Panc1 (cell line): ENCODE measurements at regions not wholly inside any gene's neighbourhood (a gene's known extent, or its start where the extent isn't known, plus 50 kb on each side); places are given as distances from the start of the nearest gene placed in this dataset.
"Not testable (repeated sequence)": the region's sequence is repeated elsewhere in the genome, so short reads cannot be mapped to it uniquely, and the experiment has no call there.

Experiments
- ATAC-seq: fragments of 200-7000 bp; cut with Tn5 transposase; 2 replicates; pipeline ENCODE4 v1.9.1; 2020; ENCODE audit warnings: mild to moderate bottlenecking, moderate library complexity
- BruUV-seq: library from RNA; stranded (reverse); fragments of 400-500 nt; replicated peaks from 2 replicates; lab custom pipeline; 2021; lab: Mats Ljungman, UMichigan
- CTCF ChIA-PET: fragments of 300-600 bp; sonication (Branson Sonifier 250); formaldehyde crosslinking; loops from one replicate; lab custom pipeline; 2022; ENCODE audit warnings: antibody characterized with exemption; lab: Charles Lee
- POLR2A ChIA-PET: fragments of 300-600 bp; sonication (Branson Sonifier 250); formaldehyde crosslinking; loops from one replicate; lab custom pipeline; 2022; ENCODE audit warnings: antibody characterized with exemption; lab: Charles Lee
- DNase-seq: peaks from one replicate; pipeline ENCODE4 v3.0.0-alpha.2; 2010; ENCODE audit warnings: low read depth, low spot score
- H3K27ac ChIP-seq: 2 replicates; pipeline ENCODE4 v1.5.1; 2011; ENCODE audit warnings: mild to moderate bottlenecking, low read length, inconsistent platforms
- H3K27me3 ChIP-seq: fragments of 200-500 bp; sonication (Bioruptor generic); 2 replicates; pipeline ENCODE4 v1.6.0; 2014; ENCODE audit warnings: low read length, inconsistent platforms; ENCODE audit not compliant: control insufficient read depth, insufficient read depth
- H3K36me3 ChIP-seq: fragments of 200-500 bp; sonication (Bioruptor generic); 2 replicates; pipeline ENCODE4 v1.5.1; 2014; ENCODE audit warnings: inconsistent platforms, mild to moderate bottlenecking, low read length, moderate library complexity; ENCODE audit not compliant: control insufficient read depth, insufficient read depth
- H3K4me1 ChIP-seq: 2 replicates; pipeline ENCODE4 v1.5.1; 2011; ENCODE audit warnings: inconsistent platforms, mild to moderate bottlenecking, low read length, moderate library complexity; ENCODE audit not compliant: control insufficient read depth, insufficient read depth
- H3K4me3 ChIP-seq, 2 experiments: 2 replicates each; pipeline ENCODE4 v1.5.1; 2011 to 2012; ENCODE audit warnings: low read depth in 2 of 2, low read length in 2 of 2, mild to moderate bottlenecking in 2 of 2, inconsistent platforms in 1 of 2, moderate library complexity in 1 of 2
- H3K9me3 ChIP-seq: fragments of 200-500 bp; sonication (Bioruptor generic); 2 replicates; pipeline ENCODE4 v1.5.1; 2014; ENCODE audit warnings: low read depth, mild to moderate bottlenecking, inconsistent platforms, low read length, moderate library complexity; ENCODE audit not compliant: control insufficient read depth, insufficient read depth
- CTCF ChIP-seq: fragments of 450-650 bp; IDR thresholded peaks from 2 replicates; pipeline ENCODE4 v1.5.1; 2017; ENCODE audit warnings: mild to moderate bottlenecking
- POLR2AphosphoS5 ChIP-seq: IDR thresholded peaks from 2 replicates; pipeline ENCODE4 v1.6.1; 2012; ENCODE audit warnings: mild to moderate bottlenecking, low read depth, low read length, moderate library complexity
- REST ChIP-seq, 2 experiments: IDR thresholded peaks; 2 replicates each; pipeline ENCODE4 v1.6.1; 2011 to 2012; ENCODE audit warnings: low read depth in 2 of 2, control low read depth in 1 of 2, low read length in 1 of 2, mild to moderate bottlenecking in 1 of 2, moderate library complexity in 1 of 2; ENCODE audit not compliant: insufficient read depth in 1 of 2
- SIN3A ChIP-seq: IDR thresholded peaks from 2 replicates; pipeline ENCODE4 v1.6.1; 2012; ENCODE audit warnings: low read depth, mild to moderate bottlenecking, low read length, moderate library complexity, borderline replicate concordance; ENCODE audit not compliant: insufficient read depth
- TCF7L2 ChIP-seq: IDR thresholded peaks from 2 replicates; pipeline ENCODE4 v1.6.1; 2011; ENCODE audit warnings: mild to moderate bottlenecking, low read depth, low read length, inconsistent platforms
- in situ Hi-C: cut with HindIII; loops from 2 replicates; pipeline ENCODE4 v1.10.0; 2016; ENCODE audit warnings: low sequenced_read_pairs, low pct_unique_long_range_greater_than_20kb
- intact Hi-C: fragments of 100-400 bp; cut with micrococcal nuclease; formaldehyde crosslinking; loops from one replicate; pipeline ENCODE4 v1.10.0; 2022; ENCODE audit not compliant: unreplicated experiment

- in situ Hi-C loops, H3K4me1 ChIP-seq, CTCF ChIA-PET, ATAC-seq, H3K27ac ChIP-seq, H3K9me3 ChIP-seq, POLR2A ChIA-PET, H3K27me3 ChIP-seq, DNase-seq, intact Hi-C loops, H3K36me3 ChIP-seq, H3K4me3 ChIP-seq, BruUV-seq: not testable (repeated sequence)
Measured at GRCh38 chr4:130033657-130034056, 937.7 kb downstream of the C4orf33 start.

- Histone ChIP-seq H3K27me3 (no peaks in the 10 kb centered on the region), H3K27ac (no peak overlapping the region), H3K4me1 (no peaks in the 10 kb centered on the region), H3K36me3 (no peaks in the 10 kb centered on the region), H3K4me3 (no peak overlapping the region), H3K9me3 (no peaks in the 10 kb centered on the region)
- ChIA-PET CTCF (no interaction called here), POLR2A (no interaction called here)
- intact Hi-C loops (no loop called here), in situ Hi-C loops (no loop called here)
- no peak for TF ChIP-seq CTCF
- no peak for TF ChIP-seq TCF7L2
- TF ChIP-seq POLR2AphosphoS5, result no peak
- TF ChIP-seq SIN3A, result no peak
- no peak for TF ChIP-seq REST (IDR thresholded peaks at IDR 0.05; ENCODE audit: insufficient read depth in 1 of 2, low read depth in 2 of 2, low read length in 1 of 2)
- no TSS peak for BruUV-seq
- no peak for DNase-seq
- ATAC-seq, result no peak
Measured at GRCh38 chr4:130034876-130035275, 938.9 kb downstream of the C4orf33 start.

GRCh38 chr4:130035391-130035790 is 939.4 kb downstream of the C4orf33 start:
- intact Hi-C loops (no loop called here), in situ Hi-C loops (no loop called here)
- Histone ChIP-seq H3K27me3 (no peaks in the 10 kb centered on the region), H3K27ac (no peak overlapping the region), H3K36me3 (no peaks in the 10 kb centered on the region), H3K4me1 (no peaks in the 10 kb centered on the region), H3K4me3 (no peak overlapping the region), H3K9me3 (no peaks in the 10 kb centered on the region)
- no peak for ATAC-seq
- BruUV-seq, result no TSS peak
- TF ChIP-seq POLR2AphosphoS5, result no peak
- no peak for TF ChIP-seq TCF7L2
- TF ChIP-seq SIN3A, result no peak
- no peak for TF ChIP-seq CTCF
- TF ChIP-seq REST (IDR thresholded peaks at IDR 0.05; ENCODE audit: insufficient read depth in 1 of 2, low read depth in 2 of 2, low read length in 1 of 2), result no peak
- CTCF ChIA-PET, result no interaction called here
- POLR2A ChIA-PET, result no interaction called here
- DNase-seq, result no peak

GRCh38 chr4:130037866-130038265 is 941.9 kb downstream of the C4orf33 start:
- BruUV-seq, POLR2A ChIA-PET, H3K27ac ChIP-seq, H3K36me3 ChIP-seq, H3K4me1 ChIP-seq, ATAC-seq, H3K27me3 ChIP-seq, in situ Hi-C loops, H3K9me3 ChIP-seq, H3K4me3 ChIP-seq, CTCF ChIA-PET, intact Hi-C loops, DNase-seq: not testable (repeated sequence)
